ENCODE measurements at regions not wholly inside any gene's neighbourhood (a gene's known extent, or its start where the extent isn't known, plus 50 kb on each side); places are given as distances from the start of the nearest gene placed in this dataset.

GRCh38 chr1:244954359-244954758 lies 90.0 kb upstream of the HNRNPU start:
- DNase-seq (ENCODE audit: low read depth in 4 of 4, low spot score in 3 of 4) = no peak

DNA sequence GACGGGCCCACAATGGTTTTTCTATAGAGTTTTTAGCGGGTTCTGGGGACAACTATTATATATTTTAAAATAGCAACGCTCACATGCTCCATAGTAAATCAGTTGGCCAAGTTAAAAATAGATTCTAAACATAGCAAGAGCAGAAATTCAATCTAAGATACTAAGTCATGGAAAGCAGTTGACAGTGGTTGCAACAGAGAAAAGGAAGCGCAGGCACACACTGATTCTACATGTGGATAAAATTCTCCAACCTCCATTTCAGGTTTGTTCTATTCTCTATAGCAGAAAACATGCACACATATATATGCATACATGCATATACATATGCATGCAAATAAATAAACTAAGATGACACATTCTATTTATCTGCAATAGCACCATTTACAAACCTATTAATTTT lies 89.6 kb upstream of the HNRNPU start:
- DNase-seq (ENCODE audit: low read depth in 4 of 4, low spot score in 3 of 4) = no peak

DNA sequence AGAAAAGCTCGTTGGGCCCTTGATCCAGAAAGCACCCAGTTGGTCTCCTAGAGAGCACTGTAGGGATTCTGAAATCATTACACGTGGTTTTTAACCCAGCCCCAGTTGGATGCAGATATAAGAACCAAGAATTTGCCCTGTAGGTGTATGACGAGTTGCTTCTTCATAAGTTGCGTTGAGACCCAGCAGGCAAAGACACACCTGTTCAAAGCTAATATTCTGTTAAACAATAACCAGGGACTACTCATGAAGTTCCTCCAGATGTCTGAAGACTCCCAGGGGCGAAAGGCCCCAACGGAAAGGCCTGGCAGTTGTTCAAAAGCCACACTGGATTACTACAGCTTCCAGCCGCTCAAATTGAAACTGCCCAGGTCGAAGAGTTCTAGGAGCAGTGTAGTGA lies 88.6 kb upstream of the HNRNPU start:
- DNase-seq (ENCODE audit: low read depth in 4 of 4, low spot score in 3 of 4) = no peak

- no peak for DNase-seq (ENCODE audit: low read depth in 4 of 4, low spot score in 3 of 4)
These were observed 88.1 kb upstream of the HNRNPU start for GRCh38 chr1:244952280-244952933.

GRCh38 chr1:244948416-244948815 lies 84.1 kb upstream of the HNRNPU start:
- DNase-seq (ENCODE audit: low read depth in 4 of 4, low spot score in 3 of 4) = no peak

DNA sequence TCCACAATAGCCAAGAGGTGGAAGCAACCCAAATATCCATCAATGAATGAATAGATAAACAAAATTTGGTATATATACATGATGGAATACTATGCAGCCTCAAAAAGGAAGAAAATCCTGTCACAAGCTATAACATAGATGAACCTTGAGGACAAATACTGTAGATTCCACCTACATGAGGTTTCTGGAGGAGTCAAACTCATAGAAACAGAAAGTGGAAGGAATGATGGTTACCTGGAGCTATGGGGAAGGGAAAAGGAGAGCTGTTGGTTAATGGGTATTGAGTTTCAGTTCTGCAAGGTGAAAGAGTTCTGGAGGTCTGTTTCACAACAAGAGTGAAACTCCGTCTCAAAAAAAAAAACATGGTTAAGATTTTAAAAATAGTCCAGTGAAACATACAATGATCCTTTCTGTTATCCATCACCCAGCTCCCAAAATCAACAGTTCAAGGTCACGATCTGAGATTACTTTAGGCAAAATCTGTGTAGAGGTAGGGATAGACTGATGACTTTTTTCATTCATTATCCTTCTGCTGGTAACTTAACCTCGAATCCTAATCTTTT lies 80.8 kb upstream of the HNRNPU start:
- no peak for DNase-seq (ENCODE audit: low read depth in 4 of 4, low spot score in 3 of 4)

DNA sequence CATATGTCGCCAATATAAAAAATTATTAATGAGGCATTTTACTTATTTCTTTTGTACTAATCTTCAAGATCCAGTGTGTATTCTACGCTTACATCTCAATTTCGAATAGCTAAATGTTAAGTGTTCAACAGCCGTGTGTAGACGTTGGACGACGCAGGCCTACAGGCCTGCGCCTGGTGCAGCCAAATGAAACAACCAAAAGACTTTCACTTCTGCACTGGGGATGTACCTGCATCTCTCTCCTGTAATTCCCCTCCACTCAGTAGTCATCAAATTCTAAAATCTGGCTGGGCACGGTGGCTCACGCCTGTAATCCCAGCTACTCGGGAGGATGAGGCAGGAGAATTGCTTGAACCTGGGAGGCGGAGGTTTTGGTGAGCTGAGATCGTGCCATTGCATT lies 76.8 kb upstream of the HNRNPU start:
- DNase-seq (ENCODE audit: low read depth in 4 of 4, low spot score in 3 of 4) = no peak

GRCh38 chr1:244937099-244937498 lies 72.8 kb upstream of the HNRNPU start:
- DNase-seq (ENCODE audit: low read depth in 4 of 4, low spot score in 3 of 4) = no peak

GRCh38 chr1:244920911-244921761 lies 56.8 kb upstream of the HNRNPU start:
- DNase-seq (ENCODE audit: low read depth in 4 of 4, low spot score in 3 of 4) = no peak

- DNase-seq (ENCODE audit: low read depth in 4 of 4, low spot score in 3 of 4) = no peak
These were observed 55.3 kb upstream of the HNRNPU start for GRCh38 chr1:244919320-244920282.

- peak; percentile 18 to 39 (median 23) for DNase-seq (ENCODE audit: low read depth in 4 of 4, low spot score in 3 of 4)
These were observed 54.3 kb upstream of the HNRNPU start for GRCh38 chr1:244918421-244919319.

GRCh38 chr1:244917073-244917670 lies 52.8 kb upstream of the HNRNPU start:
- DNase-seq (ENCODE audit: low read depth in 4 of 4, low spot score in 3 of 4) = no peak

DNA sequence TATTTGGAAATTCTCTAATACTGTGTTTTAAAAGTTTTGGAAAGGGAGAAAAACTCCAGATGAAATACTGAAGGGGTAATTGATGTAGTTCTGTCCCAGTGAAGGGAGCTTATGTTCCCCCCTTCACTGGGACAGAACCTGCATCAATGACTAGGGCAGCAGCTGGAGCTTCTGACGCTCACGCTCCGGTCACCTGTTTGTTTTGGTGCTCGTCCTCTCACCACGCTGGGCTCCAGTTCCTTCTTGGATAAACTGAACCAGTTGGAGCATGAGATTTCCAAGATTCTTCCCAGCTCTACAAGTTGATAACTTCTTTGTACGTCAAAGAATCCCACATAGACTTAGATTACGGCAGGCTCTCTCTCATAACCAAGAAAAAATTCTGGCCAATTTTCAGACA lies 51.4 kb upstream of the HNRNPU start:
- DNase-seq (ENCODE audit: low read depth in 4 of 4, low spot score in 3 of 4) = no peak

GRCh38 chr1:244914761-244915160 lies 50.4 kb upstream of the HNRNPU start:
- no peak for DNase-seq (ENCODE audit: low read depth in 4 of 4, low spot score in 3 of 4)
